ENCODE measurements at regions not wholly inside any gene's neighbourhood (a gene's known extent, or its start where the extent isn't known, plus 50 kb on each side); places are given as distances from the start of the nearest gene placed in this dataset.
"Not testable (repeated sequence)": the region's sequence is repeated elsewhere in the genome, so short reads cannot be mapped to it uniquely, and the experiment has no call there.

- no peak overlapping the region for H3K4me3 ChIP-seq
- no peaks in the 10 kb centered on the region; the same call in 1 of the 2 replicates for H3K4me1 ChIP-seq
- no peaks in the 10 kb centered on the region for H3K36me3 ChIP-seq
- DNase-seq, result no peak
- H3K27ac ChIP-seq, result no peak overlapping the region
- no peaks in the 10 kb centered on the region for H3K27me3 ChIP-seq
- no peaks in the 10 kb centered on the region for H3K9me3 ChIP-seq (replicated peaks)
Observed at GRCh38 chr1:243957141-243957540, 93.9 kb upstream of the ZBTB18 start.

GRCh38 chr1:243956450-243956849, 94.6 kb upstream of the ZBTB18 start:
- Histone ChIP-seq H3K27me3 (no peaks in the 10 kb centered on the region), H3K4me3 (no peak overlapping the region), H3K36me3 (no peaks in the 10 kb centered on the region), H3K4me1 (peaks cover 2% of the 10 kb centered on the region), H3K27ac (no peak overlapping the region), H3K9me3 (replicated peaks) (no peaks in the 10 kb centered on the region)
- no peak for DNase-seq

GRCh38 chr1:243951207-243951606, 99.9 kb upstream of the ZBTB18 start:
- H3K9me3 ChIP-seq (replicated peaks); H3K36me3 ChIP-seq; H3K27me3 ChIP-seq; DNase-seq; H3K27ac ChIP-seq; H3K4me3 ChIP-seq: not testable (repeated sequence)
- peaks cover 29% of the 10 kb centered on the region for H3K4me1 ChIP-seq

- peak overlapping the region; percentile 44 for H3K27ac ChIP-seq
- peaks cover 29% of the 10 kb centered on the region for H3K4me1 ChIP-seq
- H3K36me3 ChIP-seq, result no peaks in the 10 kb centered on the region
- no peaks in the 10 kb centered on the region for H3K9me3 ChIP-seq (replicated peaks)
- H3K4me3 ChIP-seq, result no peak overlapping the region
- DNase-seq, result peak; percentile 84 to 93
- H3K27me3 ChIP-seq, result no peaks in the 10 kb centered on the region
Observed at GRCh38 chr1:243950166-243950565, 100.1 kb upstream of the AKT3 start.

GRCh38 chr1:243946946-243947345, 96.9 kb upstream of the AKT3 start:
- H3K9me3 ChIP-seq (replicated peaks), result no peaks in the 10 kb centered on the region
- peak; percentile 34 to 60 for DNase-seq
- H3K27ac ChIP-seq, result no peak overlapping the region
- H3K4me3 ChIP-seq, result no peak overlapping the region
- no peaks in the 10 kb centered on the region for H3K27me3 ChIP-seq
- H3K4me1 ChIP-seq, result peaks cover 29% of the 10 kb centered on the region
- no peaks in the 10 kb centered on the region for H3K36me3 ChIP-seq

- peaks cover 25% of the 10 kb centered on the region for H3K4me1 ChIP-seq
- DNase-seq, result no peak
- H3K36me3 ChIP-seq, result no peaks in the 10 kb centered on the region
- H3K27me3 ChIP-seq, result no peaks in the 10 kb centered on the region
- H3K27ac ChIP-seq, result no peak overlapping the region
- H3K9me3 ChIP-seq (replicated peaks), result no peaks in the 10 kb centered on the region
- H3K4me3 ChIP-seq, result no peak overlapping the region
Observed at GRCh38 chr1:243946253-243946652, 96.2 kb upstream of the AKT3 start.

- no peaks in the 10 kb centered on the region for H3K36me3 ChIP-seq
- DNase-seq, result no peak
- no peak overlapping the region for H3K4me3 ChIP-seq
- H3K27me3 ChIP-seq, result no peaks in the 10 kb centered on the region
- H3K4me1 ChIP-seq, result peaks cover 20% of the 10 kb centered on the region
- no peak overlapping the region for H3K27ac ChIP-seq
- no peaks in the 10 kb centered on the region for H3K9me3 ChIP-seq (replicated peaks)
Observed at GRCh38 chr1:243945727-243946126, 95.7 kb upstream of the AKT3 start.

- Histone ChIP-seq H3K4me1 (peaks cover 9% of the 10 kb centered on the region), H3K27ac (no peak overlapping the region), H3K36me3 (no peaks in the 10 kb centered on the region), H3K4me3 (no peak overlapping the region), H3K27me3 (no peaks in the 10 kb centered on the region), H3K9me3 (replicated peaks) (no peaks in the 10 kb centered on the region)
- DNase-seq, result peak; percentile 26 to 36
Observed at GRCh38 chr1:243944429-243945160, 94.6 kb upstream of the AKT3 start.

- H3K9me3 ChIP-seq (replicated peaks), result no peaks in the 10 kb centered on the region
- peaks cover 5% of the 10 kb centered on the region; the same call in 1 of the 2 replicates for H3K4me1 ChIP-seq
- no peaks in the 10 kb centered on the region for H3K36me3 ChIP-seq
- no peak overlapping the region for H3K4me3 ChIP-seq
- no peak overlapping the region for H3K27ac ChIP-seq
- DNase-seq, result no peak
- no peaks in the 10 kb centered on the region for H3K27me3 ChIP-seq
Observed at GRCh38 chr1:243943671-243944428, 93.8 kb upstream of the AKT3 start.

GRCh38 chr1:243942196-243943150, 92.4 kb upstream of the AKT3 start:
- Histone ChIP-seq H3K27ac (no peak overlapping the region), H3K4me1 (peaks cover 5% of the 10 kb centered on the region; the same call in 1 of the 2 replicates), H3K36me3 (no peaks in the 10 kb centered on the region), H3K27me3 (no peaks in the 10 kb centered on the region), H3K9me3 (replicated peaks) (no peaks in the 10 kb centered on the region), H3K4me3 (no peak overlapping the region)
- DNase-seq, result no peak

- H3K27me3 ChIP-seq, result no peaks in the 10 kb centered on the region
- no peaks in the 10 kb centered on the region for H3K4me1 ChIP-seq
- no peak overlapping the region for H3K27ac ChIP-seq
- no peak overlapping the region for H3K4me3 ChIP-seq
- DNase-seq, result no peak
- H3K9me3 ChIP-seq (replicated peaks), result no peaks in the 10 kb centered on the region
- no peaks in the 10 kb centered on the region for H3K36me3 ChIP-seq
Observed at GRCh38 chr1:243940451-243940850, 90.4 kb upstream of the AKT3 start.

- no peak for DNase-seq
- Histone ChIP-seq H3K27ac (no peak overlapping the region), H3K27me3 (no peaks in the 10 kb centered on the region), H3K4me1 (no peaks in the 10 kb centered on the region), H3K36me3 (no peaks in the 10 kb centered on the region), H3K9me3 (replicated peaks) (no peaks in the 10 kb centered on the region), H3K4me3 (no peak overlapping the region)
Observed at GRCh38 chr1:243939167-243939848, 89.3 kb upstream of the AKT3 start.

- no peak overlapping the region for H3K4me3 ChIP-seq
- no peaks in the 10 kb centered on the region for H3K36me3 ChIP-seq
- H3K4me1 ChIP-seq, result no peaks in the 10 kb centered on the region
- H3K9me3 ChIP-seq (replicated peaks), result no peaks in the 10 kb centered on the region
- H3K27me3 ChIP-seq, result no peaks in the 10 kb centered on the region
- H3K27ac ChIP-seq, result no peak overlapping the region
- DNase-seq, result no peak
Observed at GRCh38 chr1:243938208-243938607, 88.2 kb upstream of the AKT3 start.

- H3K27ac ChIP-seq, result no peak overlapping the region
- no peaks in the 10 kb centered on the region for H3K9me3 ChIP-seq (replicated peaks)
- peaks cover 5% of the 10 kb centered on the region; the same call in 1 of the 2 replicates for H3K4me1 ChIP-seq
- H3K36me3 ChIP-seq, result no peaks in the 10 kb centered on the region
- H3K27me3 ChIP-seq, result no peaks in the 10 kb centered on the region
- DNase-seq, result no peak
- H3K4me3 ChIP-seq, result no peak overlapping the region
Observed at GRCh38 chr1:243933495-243933894, 83.5 kb upstream of the AKT3 start.
